PC-9 (cell line): ENCODE measurements at regions not wholly inside any gene's neighbourhood (a gene's known extent, or its start where the extent isn't known, plus 50 kb on each side); places are given as distances from the start of the nearest gene placed in this dataset.

Experiments used
- EZH2 ChIP-seq: fragments of 200-600 bp; sonication (generic); IDR thresholded peaks from 2 replicates; pipeline ENCODE4 v1.8.0; 2017; ENCODE audit warnings: antibody characterized with exemption, low read depth
- TF ChIP-seq, protein P1 (sequence below): fragments of 200-600 bp; sonication (generic); conservative IDR thresholded peaks from 2 replicates; pipeline ENCODE4 v1.6.1; 2017; ENCODE audit warnings: mixed run types, antibody characterized with exemption, mild to moderate bottlenecking, moderate library complexity

GRCh38 chr5:136605638-136606037, 240.3 kb upstream of the TRPC7 start:
- TF ChIP-seq EZH2 = no peak
- TF ChIP-seq, protein P1, sequence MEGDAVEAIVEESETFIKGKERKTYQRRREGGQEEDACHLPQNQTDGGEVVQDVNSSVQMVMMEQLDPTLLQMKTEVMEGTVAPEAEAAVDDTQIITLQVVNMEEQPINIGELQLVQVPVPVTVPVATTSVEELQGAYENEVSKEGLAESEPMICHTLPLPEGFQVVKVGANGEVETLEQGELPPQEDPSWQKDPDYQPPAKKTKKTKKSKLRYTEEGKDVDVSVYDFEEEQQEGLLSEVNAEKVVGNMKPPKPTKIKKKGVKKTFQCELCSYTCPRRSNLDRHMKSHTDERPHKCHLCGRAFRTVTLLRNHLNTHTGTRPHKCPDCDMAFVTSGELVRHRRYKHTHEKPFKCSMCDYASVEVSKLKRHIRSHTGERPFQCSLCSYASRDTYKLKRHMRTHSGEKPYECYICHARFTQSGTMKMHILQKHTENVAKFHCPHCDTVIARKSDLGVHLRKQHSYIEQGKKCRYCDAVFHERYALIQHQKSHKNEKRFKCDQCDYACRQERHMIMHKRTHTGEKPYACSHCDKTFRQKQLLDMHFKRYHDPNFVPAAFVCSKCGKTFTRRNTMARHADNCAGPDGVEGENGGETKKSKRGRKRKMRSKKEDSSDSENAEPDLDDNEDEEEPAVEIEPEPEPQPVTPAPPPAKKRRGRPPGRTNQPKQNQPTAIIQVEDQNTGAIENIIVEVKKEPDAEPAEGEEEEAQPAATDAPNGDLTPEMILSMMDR = no peak
